Heart right ventricle (tissue), 16 donors: ENCODE measurements at regions not wholly inside any gene's neighbourhood (a gene's known extent, or its start where the extent isn't known, plus 50 kb on each side); places are given as distances from the start of the nearest gene placed in this dataset.

Experiments used
- ATAC-seq, 8 donors: fragments of 200-7000 bp; cut with Tn5 transposase; one replicate each; pipeline ENCODE4 v1.9.1; 2020; ENCODE audit warnings: mild to moderate bottlenecking in 8 of 8, moderate library complexity in 8 of 8, moderate number of reproducible peaks in 1 of 8
- DNase-seq, 2 donors: peaks; one replicate each; pipeline ENCODE4 v3.0.0-alpha.2; 2020
- H3K27ac ChIP-seq, 10 donors: fragments of 200-600 bp; sonication (generic) in 2 of 10; one replicate each; pipeline versions ENCODE4 v1.5.0 to v1.8.0; 2020 to 2022; ENCODE audit warnings: mild to moderate bottlenecking in 3 of 10
- H3K27me3 ChIP-seq, 7 donors: fragments of 200-600 bp; one replicate each; pipeline ENCODE4 v1.8.0; 2021 to 2022; ENCODE audit warnings: mild to moderate bottlenecking in 2 of 7
- H3K36me3 ChIP-seq, 9 donors: fragments of 200-600 bp; sonication (generic) in 1 of 9; one replicate each; pipeline versions ENCODE4 v1.5.0 to v1.8.0; 2020 to 2022; ENCODE audit warnings: mild to moderate bottlenecking in 2 of 9
- H3K4me1 ChIP-seq, 9 donors: fragments of 200-600 bp; sonication (generic) in 1 of 9; one replicate each; pipeline versions ENCODE4 v1.5.0 to v1.8.0; 2020 to 2022; ENCODE audit warnings: mild to moderate bottlenecking in 4 of 9
- H3K4me3 ChIP-seq, 10 donors: fragments of 200-600 bp; sonication (generic) in 2 of 10; one replicate each; pipeline versions ENCODE4 v1.5.0 to v1.8.0; 2020 to 2022; ENCODE audit warnings: mild to moderate bottlenecking in 7 of 10, moderate library complexity in 2 of 10
- H3K9me3 ChIP-seq, 11 donors: fragments of 200-600 bp in 10 of 11; sonication (generic) in 2 of 11; one replicate each; pipeline versions ENCODE4 v1.5.0 to v1.8.0; 2013 to 2022; ENCODE audit warnings: mild to moderate bottlenecking in 2 of 11, control low read depth in 1 of 11, moderate library complexity in 1 of 11
- WGBS, 2 donors: extraction: QIAGEN DNeasy Blood & Tissue Kit; methylation state at CpG; one replicate each; pipeline ENCODE4 v1.1.7; 2013; ENCODE audit warnings: inconsistent platforms in 1 of 2; 5-methylcytosine and 5-hydroxymethylcytosine counted together
- intact Hi-C, 10 donors: fragments of 100-400 bp; cut with DNase I; formaldehyde crosslinking; loops; one replicate each; pipeline versions ENCODE4 v1.11.1 to v1.14.2; 2022
- TF ChIP-seq, protein P1 (sequence below), 9 donors: fragments of 200-600 bp; sonication (generic) in 2 of 9; IDR thresholded peaks; one replicate each; pipeline versions ENCODE4 v1.5.0 to v1.8.0; 2021 to 2022; ENCODE audit warnings: antibody characterized with exemption in 9 of 9, mild to moderate bottlenecking in 5 of 9, moderate library complexity in 1 of 9
- donor health status: Arrhythmogenic right ventricular cardiomyopathy.
- donor health status: ischemic (EF 13 %, LVEDD 7.1; RV severe dilation, severe dysfunction).
- donor health status: healthy with polysubstance abuse.
- donor health status: DM: no; HTN: yes; CAD: no.
- donor health status: DM: no; HTN: no; CAD: no.
- donor health status: ischemic (EF 25% LVEDD 6.9; RV normal size, moderate dysfunction).
- donor health status: ischemic (EF 25% LVEDD 5.7; RV mildly dilated, moderate dysfunction).
- donor health status: healthy.
- donor health status: DM: yes; HTN: yes; CAD: no.
- donor health status: Ischemic cardiomyopathy.
- donor health status: ischemic (EF 35%, LVEDD 5.7; RV mildly dilated, moderate dysfunction).
- donor health status: nonischemic (EF 11% LVEDD 7.7; RV severe dilation, severe dysfunction).
- donor health status: DM: yes; HTN: yes; CAD: no.
- donor health status: PGD.
- donor health status: ischemic (EF 29% LVEDD 5.4; RV normal size, mild dysfunction).
- donor health status: nonischemic (EF 23%, LVEDD 6.1; RV moderate dilation, normal function).

DNA sequence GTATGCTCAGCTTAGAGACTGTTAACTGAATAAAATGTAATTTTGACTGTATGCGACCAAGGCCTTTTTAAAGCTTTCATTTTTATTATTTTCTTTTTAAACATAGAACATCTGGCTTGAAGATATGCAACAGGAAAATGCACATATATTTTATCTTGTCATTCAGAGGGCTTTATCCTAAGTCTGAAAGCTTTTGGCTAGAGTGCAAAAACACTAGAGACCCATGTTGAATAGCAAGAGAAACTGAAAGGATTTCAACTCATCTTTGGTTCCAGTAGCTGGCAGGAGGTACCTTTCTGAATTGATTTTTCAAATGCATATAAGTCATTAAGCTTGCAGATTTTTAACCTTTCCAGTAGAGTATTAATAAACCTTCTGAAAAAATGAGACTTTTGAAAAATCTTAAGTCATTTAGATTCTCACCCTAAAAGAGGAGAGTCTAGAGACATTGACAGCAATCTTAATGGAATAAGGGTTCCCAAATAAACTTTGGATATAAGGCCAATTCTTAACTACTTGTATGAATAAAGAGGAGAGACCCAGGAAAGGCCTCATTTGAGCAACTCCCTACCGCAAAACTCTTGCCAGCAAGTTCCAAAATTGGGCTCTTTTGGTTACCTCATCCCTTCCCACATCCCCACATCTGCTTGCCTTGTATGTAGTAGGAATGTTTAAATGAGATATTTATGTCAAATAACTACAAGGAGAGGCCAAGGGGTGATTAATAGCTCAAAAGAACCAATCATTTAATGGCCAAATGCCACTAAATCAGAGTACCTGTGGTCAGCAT is 454.4 kb downstream of the HTR7 start:
- Histone ChIP-seq H3K4me1 (no peaks in the 10 kb centered on the region), H3K27me3 (no peaks in the 10 kb centered on the region), H3K36me3 (no peaks in the 10 kb centered on the region), H3K9me3 (no peaks in the 10 kb centered on the region), H3K4me3 (no peak overlapping the region), H3K27ac (no peak overlapping the region)
- 83 to 84% methylated on average over 2 of the region's 2 CpGs for WGBS, 2 donors
- DNase-seq (no peak), ATAC-seq (no peak)
- intact Hi-C loops, result no loop called here
- TF ChIP-seq, protein P1, sequence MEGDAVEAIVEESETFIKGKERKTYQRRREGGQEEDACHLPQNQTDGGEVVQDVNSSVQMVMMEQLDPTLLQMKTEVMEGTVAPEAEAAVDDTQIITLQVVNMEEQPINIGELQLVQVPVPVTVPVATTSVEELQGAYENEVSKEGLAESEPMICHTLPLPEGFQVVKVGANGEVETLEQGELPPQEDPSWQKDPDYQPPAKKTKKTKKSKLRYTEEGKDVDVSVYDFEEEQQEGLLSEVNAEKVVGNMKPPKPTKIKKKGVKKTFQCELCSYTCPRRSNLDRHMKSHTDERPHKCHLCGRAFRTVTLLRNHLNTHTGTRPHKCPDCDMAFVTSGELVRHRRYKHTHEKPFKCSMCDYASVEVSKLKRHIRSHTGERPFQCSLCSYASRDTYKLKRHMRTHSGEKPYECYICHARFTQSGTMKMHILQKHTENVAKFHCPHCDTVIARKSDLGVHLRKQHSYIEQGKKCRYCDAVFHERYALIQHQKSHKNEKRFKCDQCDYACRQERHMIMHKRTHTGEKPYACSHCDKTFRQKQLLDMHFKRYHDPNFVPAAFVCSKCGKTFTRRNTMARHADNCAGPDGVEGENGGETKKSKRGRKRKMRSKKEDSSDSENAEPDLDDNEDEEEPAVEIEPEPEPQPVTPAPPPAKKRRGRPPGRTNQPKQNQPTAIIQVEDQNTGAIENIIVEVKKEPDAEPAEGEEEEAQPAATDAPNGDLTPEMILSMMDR (IDR thresholded peaks at IDR 0.05), result no peak

- Histone ChIP-seq H3K4me1 (no peaks in the 10 kb centered on the region), H3K36me3 (no peaks in the 10 kb centered on the region), H3K27me3 (no peaks in the 10 kb centered on the region), H3K9me3 (peaks cover 0 to 28% (median 4%) of the 10 kb centered on the region in 11 donors), H3K27ac (no peak overlapping the region), H3K4me3 (no peak overlapping the region)
- ATAC-seq, result no peak
- DNase-seq, result no peak
- intact Hi-C loops, result no loop called here
- TF ChIP-seq, protein P1 (IDR thresholded peaks at IDR 0.05), result no peak
- 65 to 71% methylated on average over 3 of the region's 3 CpGs for WGBS, 2 donors
Observed at GRCh38 chr10:90407131-90407530, 450.7 kb downstream of the HTR7 start.

- H3K9me3 ChIP-seq, result peaks cover 0 to 28% (median 4%) of the 10 kb centered on the region in 11 donors
- TF ChIP-seq, protein P1 (IDR thresholded peaks at IDR 0.05), result no peak
- no peaks in the 10 kb centered on the region for H3K36me3 ChIP-seq
- intact Hi-C loops, result no loop called here
- no peak overlapping the region for H3K27ac ChIP-seq
- ATAC-seq (no peak), DNase-seq (no peak)
- 43 to 91% methylated on average over 2 of the region's 2 CpGs for WGBS, 2 donors
- no peaks in the 10 kb centered on the region for H3K27me3 ChIP-seq
- no peaks in the 10 kb centered on the region for H3K4me1 ChIP-seq
- H3K4me3 ChIP-seq, result no peak overlapping the region
Observed at GRCh38 chr10:90407851-90408250, 450.0 kb downstream of the HTR7 start.

GRCh38 chr10:90412582-90412981 is 445.3 kb downstream of the HTR7 start:
- intact Hi-C loops, result no loop called here
- H3K4me1 ChIP-seq, result no peaks in the 10 kb centered on the region
- DNase-seq (no peak), ATAC-seq (no peak)
- no peak overlapping the region for H3K4me3 ChIP-seq
- no peak overlapping the region for H3K27ac ChIP-seq
- peaks cover 0 to 28% (median 4%) of the 10 kb centered on the region in 11 donors for H3K9me3 ChIP-seq
- no peaks in the 10 kb centered on the region for H3K27me3 ChIP-seq
- no peaks in the 10 kb centered on the region for H3K36me3 ChIP-seq
- TF ChIP-seq, protein P1 (IDR thresholded peaks at IDR 0.05), result no peak
